ENCODE measurements at regions not wholly inside any gene's neighbourhood (a gene's known extent, or its start where the extent isn't known, plus 50 kb on each side); places are given as distances from the start of the nearest gene placed in this dataset.

DNA sequence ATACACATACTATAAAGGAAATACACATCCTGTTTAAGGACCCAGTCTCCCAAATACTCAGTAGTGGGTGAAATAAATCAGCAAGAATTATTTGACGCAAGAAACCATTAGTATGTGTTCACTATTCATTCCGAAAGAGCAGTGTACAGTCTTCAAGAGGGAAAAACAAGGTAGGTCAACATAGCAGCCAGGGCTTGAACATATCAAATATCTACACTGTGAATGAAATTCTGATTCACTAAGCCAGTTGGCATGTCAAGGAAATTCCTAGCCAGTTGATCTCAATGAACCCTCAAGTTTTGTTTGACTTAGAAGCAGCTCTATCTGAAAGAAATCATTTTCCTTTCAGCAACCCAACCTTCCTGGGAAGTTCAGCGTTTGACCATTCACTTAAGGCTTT, 99.0 kb downstream of the CNTN3 start:
- no peak for DNase-seq (ENCODE audit: extremely low read depth, low read depth)
- TF ChIP-seq, protein P1, sequence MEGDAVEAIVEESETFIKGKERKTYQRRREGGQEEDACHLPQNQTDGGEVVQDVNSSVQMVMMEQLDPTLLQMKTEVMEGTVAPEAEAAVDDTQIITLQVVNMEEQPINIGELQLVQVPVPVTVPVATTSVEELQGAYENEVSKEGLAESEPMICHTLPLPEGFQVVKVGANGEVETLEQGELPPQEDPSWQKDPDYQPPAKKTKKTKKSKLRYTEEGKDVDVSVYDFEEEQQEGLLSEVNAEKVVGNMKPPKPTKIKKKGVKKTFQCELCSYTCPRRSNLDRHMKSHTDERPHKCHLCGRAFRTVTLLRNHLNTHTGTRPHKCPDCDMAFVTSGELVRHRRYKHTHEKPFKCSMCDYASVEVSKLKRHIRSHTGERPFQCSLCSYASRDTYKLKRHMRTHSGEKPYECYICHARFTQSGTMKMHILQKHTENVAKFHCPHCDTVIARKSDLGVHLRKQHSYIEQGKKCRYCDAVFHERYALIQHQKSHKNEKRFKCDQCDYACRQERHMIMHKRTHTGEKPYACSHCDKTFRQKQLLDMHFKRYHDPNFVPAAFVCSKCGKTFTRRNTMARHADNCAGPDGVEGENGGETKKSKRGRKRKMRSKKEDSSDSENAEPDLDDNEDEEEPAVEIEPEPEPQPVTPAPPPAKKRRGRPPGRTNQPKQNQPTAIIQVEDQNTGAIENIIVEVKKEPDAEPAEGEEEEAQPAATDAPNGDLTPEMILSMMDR (IDR thresholded peaks at IDR 0.05; ENCODE audit: low read depth, low read length) = no peak

DNA sequence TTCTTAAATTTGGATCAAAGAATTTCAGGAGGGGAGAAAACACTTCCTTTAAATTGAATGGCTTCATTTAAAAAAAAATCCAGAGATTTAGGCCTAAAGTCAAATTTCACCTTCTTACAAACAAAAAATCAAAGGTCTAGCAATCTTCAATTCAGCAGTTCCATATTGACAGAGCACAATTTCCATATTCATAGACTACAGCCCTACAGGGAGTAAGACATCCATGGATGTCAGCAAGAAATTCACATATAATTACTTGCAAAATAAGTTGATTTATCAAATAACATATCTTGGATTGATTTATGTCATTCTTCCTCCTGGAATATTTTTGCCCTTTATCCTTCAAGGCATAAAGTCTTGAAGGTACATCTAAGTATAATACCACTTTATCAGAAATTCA, 103.4 kb downstream of the CNTN3 start:
- DNase-seq (ENCODE audit: extremely low read depth, low read depth) = no peak
- TF ChIP-seq, protein P1 (IDR thresholded peaks at IDR 0.05; ENCODE audit: low read depth, low read length) = no peak

DNA sequence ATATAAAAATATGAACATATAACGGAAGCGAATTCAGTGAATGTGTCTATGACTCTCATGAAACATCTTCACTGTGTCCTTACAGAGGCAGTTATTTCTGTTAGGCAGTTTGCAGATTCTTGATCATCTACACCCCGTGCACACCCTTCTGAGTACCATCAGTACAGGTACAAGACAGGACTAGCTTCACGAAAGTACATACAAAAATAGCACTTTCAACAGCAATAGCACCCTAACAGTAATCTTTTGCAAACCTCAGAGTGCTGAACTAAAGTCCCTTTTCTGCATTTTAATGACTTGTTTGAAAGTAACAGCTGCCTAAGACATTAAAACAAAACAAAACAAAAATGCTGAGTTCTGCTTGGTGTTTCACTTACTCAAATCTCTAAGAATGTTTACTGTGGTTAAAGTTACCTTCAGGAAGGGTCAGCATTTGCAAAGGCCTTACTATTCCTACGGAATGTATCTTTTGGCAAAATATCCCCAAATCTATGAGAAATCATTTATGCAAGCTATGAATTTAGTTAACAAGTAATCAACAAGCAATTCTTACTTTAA, 104.1 kb downstream of the CNTN3 start:
- TF ChIP-seq, protein P1 (IDR thresholded peaks at IDR 0.05; ENCODE audit: low read depth, low read length) = no peak
- DNase-seq (ENCODE audit: extremely low read depth, low read depth) = no peak

DNA sequence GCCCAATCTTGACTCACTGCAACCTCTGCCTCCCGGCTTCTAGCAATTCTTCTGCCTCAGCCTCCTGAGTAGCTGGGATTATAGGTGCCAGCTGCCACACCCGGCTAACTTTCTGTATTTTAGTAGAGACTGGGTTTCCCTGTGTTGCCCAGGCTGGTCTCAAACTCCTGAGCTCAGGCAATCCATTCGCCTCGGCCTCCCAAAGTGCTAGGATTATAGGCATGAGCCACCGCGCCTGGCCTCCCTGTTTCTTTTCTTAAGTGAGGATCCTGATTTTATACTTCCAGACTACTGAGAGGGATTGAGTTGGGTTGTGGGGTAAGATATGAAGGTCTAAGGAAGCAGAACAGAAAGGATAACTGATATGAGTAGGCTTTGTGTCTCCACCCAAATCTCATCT, 106.8 kb downstream of the CNTN3 start:
- TF ChIP-seq, protein P1 (IDR thresholded peaks at IDR 0.05; ENCODE audit: low read depth, low read length) = no peak
- no peak for DNase-seq (ENCODE audit: extremely low read depth, low read depth)

DNA sequence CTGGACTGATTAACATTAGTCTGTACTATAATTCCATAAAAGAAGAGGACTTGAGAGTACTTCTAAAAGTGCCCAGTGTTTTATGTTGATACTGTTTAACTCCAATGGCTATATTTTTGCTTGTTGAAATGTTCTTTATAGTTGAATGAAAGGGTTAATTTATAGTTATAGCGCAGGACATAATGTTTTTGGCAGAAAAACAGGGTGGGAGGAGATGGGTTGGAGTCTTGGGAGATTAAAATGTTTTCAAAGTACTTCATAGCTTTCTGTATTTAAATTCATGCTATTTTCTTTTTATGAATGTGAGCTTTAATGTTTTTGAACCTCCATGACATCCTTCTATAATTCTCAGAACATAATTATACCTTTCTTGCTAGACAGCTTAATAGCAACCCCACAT, 108.2 kb downstream of the CNTN3 start:
- DNase-seq (ENCODE audit: extremely low read depth, low read depth) = no peak
- TF ChIP-seq, protein P1 (IDR thresholded peaks at IDR 0.05; ENCODE audit: low read depth, low read length) = no peak

DNA sequence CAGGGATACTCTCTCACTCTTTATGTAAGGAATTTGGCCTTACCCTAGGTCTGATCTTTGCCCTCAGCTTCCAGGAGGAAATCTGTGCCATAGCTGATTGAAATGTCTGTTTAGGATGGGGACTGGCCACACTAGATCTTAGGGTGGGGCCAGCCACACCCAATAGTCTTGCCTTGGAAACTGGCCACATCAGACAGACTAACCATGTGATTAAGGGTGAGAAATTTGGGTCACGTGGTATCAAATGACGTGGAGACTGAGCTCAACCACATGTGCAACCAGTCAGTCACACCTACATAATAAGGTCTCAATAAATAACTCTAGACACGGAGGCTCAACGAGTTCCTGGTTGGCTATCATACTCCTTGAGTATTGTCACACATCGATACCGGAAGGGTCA, 113.5 kb downstream of the CNTN3 start:
- TF ChIP-seq, protein P1 (IDR thresholded peaks at IDR 0.05; ENCODE audit: low read depth, low read length) = no peak
- no peak for DNase-seq (ENCODE audit: extremely low read depth, low read depth)

DNA sequence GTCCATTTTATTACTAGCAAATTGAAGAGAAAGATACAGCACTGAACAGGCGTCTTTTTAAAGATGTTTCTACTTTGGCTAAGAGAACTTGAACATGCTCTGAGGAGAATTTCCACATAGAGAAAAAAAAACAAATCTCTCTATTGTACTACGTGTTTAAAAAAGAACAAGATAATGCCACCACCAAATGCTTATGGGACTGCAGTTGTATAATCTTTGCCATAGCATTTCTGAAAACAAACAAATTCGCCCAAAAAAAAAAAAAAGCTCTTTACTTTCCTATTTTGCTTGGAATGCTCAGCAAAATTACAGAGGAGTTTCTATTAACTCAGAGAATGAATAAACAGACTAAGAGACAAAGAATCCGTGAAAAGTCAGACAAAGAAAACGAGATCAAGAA, 114.2 kb downstream of the CNTN3 start:
- peak; percentile 4 for DNase-seq (ENCODE audit: extremely low read depth, low read depth)
- TF ChIP-seq, protein P1 (IDR thresholded peaks at IDR 0.05; ENCODE audit: low read depth, low read length) = no peak
